Activated naive CD4-positive, alpha-beta T cell treated with anti-CD3 and anti-CD28 coated beads for 36 hours (primary cell): ENCODE measurements at regions not wholly inside any gene's neighbourhood (a gene's known extent, or its start where the extent isn't known, plus 50 kb on each side); places are given as distances from the start of the nearest gene placed in this dataset.

Experiments used
- CTCF ChIA-PET: fragments of 350-600 bp; sonication (Branson Sonifier 250); formaldehyde crosslinking; loops from one replicate; lab custom pipeline; 2021; ENCODE audit warnings: antibody characterized with exemption; lab: Charles Lee
- DNase-seq: peaks from one replicate; pipeline ENCODE4 v3.0.0-alpha.2; 2020
- H3K27ac Mint-ChIP-seq: one replicate; pipeline ENCODE4 v1.8.0; 2021; ENCODE audit warnings: mild to moderate bottlenecking, mixed read lengths
- H3K27me3 Mint-ChIP-seq: one replicate; pipeline ENCODE4 v1.8.0; 2021; ENCODE audit warnings: low read depth, mixed read lengths
- H3K36me3 Mint-ChIP-seq: one replicate; pipeline ENCODE4 v1.8.0; 2021; ENCODE audit warnings: low read depth, mixed read lengths
- H3K4me1 Mint-ChIP-seq: one replicate; pipeline ENCODE4 v1.8.0; 2021; ENCODE audit warnings: low read depth, mixed read lengths
- H3K4me3 Mint-ChIP-seq: one replicate; pipeline ENCODE4 v1.8.0; 2021; ENCODE audit warnings: mild to moderate bottlenecking, moderate library complexity, mixed read lengths
- H3K9me3 Mint-ChIP-seq: one replicate; pipeline ENCODE4 v1.8.0; 2021; ENCODE audit warnings: mixed read lengths
- intact Hi-C: fragments of 100-400 bp; cut with micrococcal nuclease; formaldehyde crosslinking; loops from one replicate; pipeline ENCODE4 v1.15.1; 2023

GRCh38 chr5:172565931-172566665, 75.0 kb upstream of the NEURL1B start:
- Mint-ChIP-seq H3K36me3 (no peaks in the 10 kb centered on the region), H3K27ac (no peak overlapping the region), H3K9me3 (no peaks in the 10 kb centered on the region), H3K27me3 (peaks cover 7% of the 10 kb centered on the region), H3K4me1 (no peaks in the 10 kb centered on the region), H3K4me3 (no peak overlapping the region)
- intact Hi-C loops, result no loop called here
- CTCF ChIA-PET, result interaction anchor here (1.1 kb wide), 1 partner anchor 131 kb away, joined by 4 read pairs; no protein-coding TSS in a partner anchor
- DNase-seq, result no peak

- Mint-ChIP-seq H3K36me3 (no peaks in the 10 kb centered on the region), H3K27ac (no peak overlapping the region), H3K9me3 (no peaks in the 10 kb centered on the region), H3K27me3 (peaks cover 7% of the 10 kb centered on the region), H3K4me1 (no peaks in the 10 kb centered on the region), H3K4me3 (no peak overlapping the region)
- CTCF ChIA-PET, result no interaction called here
- intact Hi-C loops, result no loop called here
- DNase-seq, result no peak
Measured at GRCh38 chr5:172565455-172565854, 75.6 kb upstream of the NEURL1B start.

- H3K27me3 Mint-ChIP-seq, result peaks cover 4% of the 10 kb centered on the region
- CTCF ChIA-PET, result interaction anchor here (0.6 kb wide), 1 partner anchor 12 kb away, joined by 3 read pairs; no protein-coding TSS in a partner anchor
- no peak overlapping the region for H3K27ac Mint-ChIP-seq
- H3K36me3 Mint-ChIP-seq, result no peaks in the 10 kb centered on the region
- intact Hi-C loops, result no loop called here
- no peak for DNase-seq
- H3K4me1 Mint-ChIP-seq, result no peaks in the 10 kb centered on the region
- H3K4me3 Mint-ChIP-seq, result no peak overlapping the region
- no peaks in the 10 kb centered on the region for H3K9me3 Mint-ChIP-seq
Measured at GRCh38 chr5:172564883-172565282, 76.2 kb upstream of the NEURL1B start.

- CTCF ChIA-PET, result no interaction called here
- Mint-ChIP-seq H3K4me1 (no peaks in the 10 kb centered on the region), H3K27me3 (peaks cover 4% of the 10 kb centered on the region), H3K4me3 (no peak overlapping the region), H3K36me3 (no peaks in the 10 kb centered on the region), H3K9me3 (no peaks in the 10 kb centered on the region), H3K27ac (no peak overlapping the region)
- intact Hi-C loops, result no loop called here
- no peak for DNase-seq
Measured at GRCh38 chr5:172564188-172564587, 76.9 kb upstream of the NEURL1B start.

GRCh38 chr5:172562443-172562842, 78.6 kb upstream of the NEURL1B start:
- no peaks in the 10 kb centered on the region for H3K36me3 Mint-ChIP-seq
- CTCF ChIA-PET, result no interaction called here
- intact Hi-C loops, result no loop called here
- peaks cover 4% of the 10 kb centered on the region for H3K27me3 Mint-ChIP-seq
- H3K4me3 Mint-ChIP-seq, result no peak overlapping the region
- no peak overlapping the region for H3K27ac Mint-ChIP-seq
- H3K4me1 Mint-ChIP-seq, result no peaks in the 10 kb centered on the region
- no peak for DNase-seq
- H3K9me3 Mint-ChIP-seq, result no peaks in the 10 kb centered on the region

GRCh38 chr5:172561151-172561550, 79.9 kb upstream of the NEURL1B start:
- Mint-ChIP-seq H3K27me3 (peaks cover 4% of the 10 kb centered on the region), H3K36me3 (no peaks in the 10 kb centered on the region), H3K4me3 (no peak overlapping the region), H3K9me3 (no peaks in the 10 kb centered on the region), H3K27ac (no peak overlapping the region), H3K4me1 (no peaks in the 10 kb centered on the region)
- no peak for DNase-seq
- intact Hi-C loops, result no loop called here
- CTCF ChIA-PET, result interaction anchor here (0.7 kb wide), 1 partner anchor 608 kb away, joined by 3 read pairs; no protein-coding TSS in a partner anchor

GRCh38 chr5:172559004-172559932, 81.8 kb upstream of the NEURL1B start:
- Mint-ChIP-seq H3K9me3 (no peaks in the 10 kb centered on the region), H3K27ac (no peak overlapping the region), H3K27me3 (peaks cover 4% of the 10 kb centered on the region), H3K36me3 (no peaks in the 10 kb centered on the region), H3K4me3 (no peak overlapping the region), H3K4me1 (no peaks in the 10 kb centered on the region)
- CTCF ChIA-PET, result no interaction called here
- DNase-seq, result no peak
- intact Hi-C loops, result no loop called here

GRCh38 chr5:172558076-172558976, 82.7 kb upstream of the NEURL1B start:
- DNase-seq, result no peak
- H3K9me3 Mint-ChIP-seq, result no peaks in the 10 kb centered on the region
- H3K27me3 Mint-ChIP-seq, result peaks cover 4% of the 10 kb centered on the region
- no peak overlapping the region for H3K27ac Mint-ChIP-seq
- H3K36me3 Mint-ChIP-seq, result no peaks in the 10 kb centered on the region
- CTCF ChIA-PET, result no interaction called here
- H3K4me1 Mint-ChIP-seq, result no peaks in the 10 kb centered on the region
- intact Hi-C loops, result no loop called here
- no peak overlapping the region for H3K4me3 Mint-ChIP-seq

GRCh38 chr5:172556971-172557461, 84.0 kb upstream of the NEURL1B start:
- Mint-ChIP-seq H3K27me3 (no peaks in the 10 kb centered on the region), H3K4me1 (no peaks in the 10 kb centered on the region), H3K4me3 (no peak overlapping the region), H3K27ac (no peak overlapping the region), H3K36me3 (no peaks in the 10 kb centered on the region), H3K9me3 (no peaks in the 10 kb centered on the region)
- CTCF ChIA-PET, result interaction anchor here (0.7 to 1.3 kb wide), 2 partner anchors 158 to 478 kb away, joined by 3 read pairs; no protein-coding TSS in a partner anchor
- no peak for DNase-seq
- intact Hi-C loops, result no loop called here

GRCh38 chr5:172556262-172556661, 84.8 kb upstream of the NEURL1B start:
- no peak for DNase-seq
- intact Hi-C loops, result no loop called here
- Mint-ChIP-seq H3K27me3 (no peaks in the 10 kb centered on the region), H3K36me3 (no peaks in the 10 kb centered on the region), H3K27ac (no peak overlapping the region), H3K4me1 (no peaks in the 10 kb centered on the region), H3K4me3 (no peak overlapping the region), H3K9me3 (no peaks in the 10 kb centered on the region)
- CTCF ChIA-PET, result interaction anchor here (1.3 kb wide), 1 partner anchor 158 kb away, joined by 3 read pairs; no protein-coding TSS in a partner anchor

GRCh38 chr5:172554562-172554961, 86.5 kb upstream of the NEURL1B start:
- Mint-ChIP-seq H3K27ac (no peak overlapping the region), H3K9me3 (no peaks in the 10 kb centered on the region), H3K4me1 (no peaks in the 10 kb centered on the region), H3K36me3 (no peaks in the 10 kb centered on the region), H3K27me3 (no peaks in the 10 kb centered on the region), H3K4me3 (no peak overlapping the region)
- DNase-seq, result no peak
- CTCF ChIA-PET, result no interaction called here
- intact Hi-C loops, result no loop called here

- CTCF ChIA-PET, result no interaction called here
- no peaks in the 10 kb centered on the region for H3K36me3 Mint-ChIP-seq
- DNase-seq, result no peak
- intact Hi-C loops, result no loop called here
- no peak overlapping the region for H3K27ac Mint-ChIP-seq
- H3K9me3 Mint-ChIP-seq, result no peaks in the 10 kb centered on the region
- no peak overlapping the region for H3K4me3 Mint-ChIP-seq
- no peaks in the 10 kb centered on the region for H3K27me3 Mint-ChIP-seq
- H3K4me1 Mint-ChIP-seq, result no peaks in the 10 kb centered on the region
Measured at GRCh38 chr5:172553903-172554302, 87.2 kb upstream of the NEURL1B start.
